SK-N-MC (cell line): ENCODE measurements at regions not wholly inside any gene's neighbourhood (a gene's known extent, or its start where the extent isn't known, plus 50 kb on each side); places are given as distances from the start of the nearest gene placed in this dataset.

Experiments used
- EZH2 ChIP-seq: fragments of 200-600 bp; sonication (generic); IDR thresholded peaks from one replicate; pipeline ENCODE4 v1.6.1; 2017; ENCODE audit warnings: antibody characterized with exemption
- POLR2AphosphoS5 ChIP-seq: IDR thresholded peaks from 2 replicates; pipeline ENCODE4 v1.6.1; 2012; ENCODE audit warnings: mild to moderate bottlenecking, low read depth, low read length, borderline replicate concordance

GRCh38 chr6:138550346-138550767 lies 51.1 kb upstream of the NHSL1 start:
- TF ChIP-seq EZH2 (no peak), POLR2AphosphoS5 (no peak)
